GM19468 (cell line): ENCODE measurements at regions not wholly inside any gene's neighbourhood (a gene's known extent, or its start where the extent isn't known, plus 50 kb on each side); places are given as distances from the start of the nearest gene placed in this dataset.
"Not testable (repeated sequence)": the region's sequence is repeated elsewhere in the genome, so short reads cannot be mapped to it uniquely, and the experiment has no call there.

ENCODE experiments used
- ATAC-seq: cut with Tn5 transposase; IDR thresholded peaks from one replicate; pipeline ENCODE4 v1.9.1; 2021; ENCODE audit warnings: mild to moderate bottlenecking, moderate library complexity, moderate number of reproducible peaks; ENCODE audit not compliant: unreplicated experiment; ENCODE audit errors: extremely low read depth

GRCh38 chr12:25615119-25615518, 62.0 kb upstream of the LMNTD1 start:
- no peak for ATAC-seq

GRCh38 chr12:25616286-25616685, 63.2 kb upstream of the LMNTD1 start:
- ATAC-seq: no peak

GRCh38 chr12:25617991-25618390, 64.9 kb upstream of the LMNTD1 start:
- ATAC-seq: no peak

- ATAC-seq: no peak
Measured at GRCh38 chr12:25623816-25624215, 70.7 kb upstream of the LMNTD1 start.

- no peak for ATAC-seq
Measured at GRCh38 chr12:25625146-25625545, 72.1 kb upstream of the LMNTD1 start.

GRCh38 chr12:25629341-25629740, 76.3 kb upstream of the LMNTD1 start:
- ATAC-seq: no peak

- ATAC-seq: not testable (repeated sequence)
Measured at GRCh38 chr12:25630735-25631515, 77.8 kb upstream of the LMNTD1 start.

GRCh38 chr12:25633149-25633548, 80.1 kb upstream of the LMNTD1 start:
- ATAC-seq: not testable (repeated sequence)

- no peak for ATAC-seq
Measured at GRCh38 chr12:25637752-25638151, 84.7 kb upstream of the LMNTD1 start.

- no peak for ATAC-seq
Measured at GRCh38 chr12:25639406-25639805, 86.3 kb upstream of the LMNTD1 start.

GRCh38 chr12:25644979-25645378, 91.9 kb upstream of the LMNTD1 start:
- no peak for ATAC-seq

GRCh38 chr12:25645427-25645826, 92.3 kb upstream of the LMNTD1 start:
- no peak for ATAC-seq

- no peak for ATAC-seq
Measured at GRCh38 chr12:25651931-25652330, 98.8 kb upstream of the LMNTD1 start.

GRCh38 chr12:25652371-25652770, 99.3 kb upstream of the LMNTD1 start:
- ATAC-seq: no peak

GRCh38 chr12:25653487-25654175, 100.5 kb upstream of the LMNTD1 start:
- no peak for ATAC-seq

GRCh38 chr12:25655702-25656101, 102.6 kb upstream of the LMNTD1 start:
- ATAC-seq: no peak

- ATAC-seq: no peak
Measured at GRCh38 chr12:25659621-25660020, 106.5 kb upstream of the LMNTD1 start.

GRCh38 chr12:25670076-25671055, 117.3 kb upstream of the LMNTD1 start:
- ATAC-seq: no peak

GRCh38 chr12:25675808-25676207, 122.7 kb upstream of the LMNTD1 start:
- no peak for ATAC-seq

- ATAC-seq: no peak
Measured at GRCh38 chr12:25677232-25677937, 124.3 kb upstream of the LMNTD1 start.
